ENCODE measurements at regions not wholly inside any gene's neighbourhood (a gene's known extent, or its start where the extent isn't known, plus 50 kb on each side); places are given as distances from the start of the nearest gene placed in this dataset.

DNA sequence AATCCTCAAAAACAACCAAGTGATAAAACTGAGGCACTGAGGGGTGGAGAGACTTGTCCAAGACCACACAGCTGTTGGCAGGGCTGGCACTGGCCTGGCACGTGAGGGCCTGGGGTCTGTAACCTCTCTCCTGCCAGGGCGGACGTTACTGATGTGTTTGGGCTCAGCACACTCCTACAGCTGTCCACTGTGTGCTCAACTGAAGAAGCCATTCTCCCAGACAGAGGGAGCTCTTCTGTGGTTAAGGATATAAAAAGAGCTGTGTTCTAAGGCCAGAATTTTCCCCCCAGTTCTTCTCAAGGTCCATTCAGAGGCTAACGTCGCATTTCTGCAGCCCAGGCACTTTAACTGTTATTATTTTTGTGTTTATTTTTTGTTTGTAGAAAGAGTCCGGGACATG is 429.0 kb upstream of the ATP11B start:
- TF ChIP-seq, protein P1, sequence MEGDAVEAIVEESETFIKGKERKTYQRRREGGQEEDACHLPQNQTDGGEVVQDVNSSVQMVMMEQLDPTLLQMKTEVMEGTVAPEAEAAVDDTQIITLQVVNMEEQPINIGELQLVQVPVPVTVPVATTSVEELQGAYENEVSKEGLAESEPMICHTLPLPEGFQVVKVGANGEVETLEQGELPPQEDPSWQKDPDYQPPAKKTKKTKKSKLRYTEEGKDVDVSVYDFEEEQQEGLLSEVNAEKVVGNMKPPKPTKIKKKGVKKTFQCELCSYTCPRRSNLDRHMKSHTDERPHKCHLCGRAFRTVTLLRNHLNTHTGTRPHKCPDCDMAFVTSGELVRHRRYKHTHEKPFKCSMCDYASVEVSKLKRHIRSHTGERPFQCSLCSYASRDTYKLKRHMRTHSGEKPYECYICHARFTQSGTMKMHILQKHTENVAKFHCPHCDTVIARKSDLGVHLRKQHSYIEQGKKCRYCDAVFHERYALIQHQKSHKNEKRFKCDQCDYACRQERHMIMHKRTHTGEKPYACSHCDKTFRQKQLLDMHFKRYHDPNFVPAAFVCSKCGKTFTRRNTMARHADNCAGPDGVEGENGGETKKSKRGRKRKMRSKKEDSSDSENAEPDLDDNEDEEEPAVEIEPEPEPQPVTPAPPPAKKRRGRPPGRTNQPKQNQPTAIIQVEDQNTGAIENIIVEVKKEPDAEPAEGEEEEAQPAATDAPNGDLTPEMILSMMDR (IDR thresholded peaks at IDR 0.05; ENCODE audit: low read depth, low read length, missing input control), result no peak
- no peak for TF ChIP-seq FOXA1 (IDR thresholded peaks at IDR 0.05)
- TF ChIP-seq, protein P2, sequence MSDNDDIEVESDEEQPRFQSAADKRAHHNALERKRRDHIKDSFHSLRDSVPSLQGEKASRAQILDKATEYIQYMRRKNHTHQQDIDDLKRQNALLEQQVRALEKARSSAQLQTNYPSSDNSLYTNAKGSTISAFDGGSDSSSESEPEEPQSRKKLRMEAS (IDR thresholded peaks at IDR 0.05), result no peak
- TF ChIP-seq REST (IDR thresholded peaks at IDR 0.05), result no peak
- no peak for TF ChIP-seq HNF4A (conservative IDR thresholded peaks at IDR 0.05)
- no peak for TF ChIP-seq EGR1 (IDR thresholded peaks at IDR 0.05; ENCODE audit: low read depth in 2 of 2)
